ENCODE measurements at regions not wholly inside any gene's neighbourhood (a gene's known extent, or its start where the extent isn't known, plus 50 kb on each side); places are given as distances from the start of the nearest gene placed in this dataset.

DNA sequence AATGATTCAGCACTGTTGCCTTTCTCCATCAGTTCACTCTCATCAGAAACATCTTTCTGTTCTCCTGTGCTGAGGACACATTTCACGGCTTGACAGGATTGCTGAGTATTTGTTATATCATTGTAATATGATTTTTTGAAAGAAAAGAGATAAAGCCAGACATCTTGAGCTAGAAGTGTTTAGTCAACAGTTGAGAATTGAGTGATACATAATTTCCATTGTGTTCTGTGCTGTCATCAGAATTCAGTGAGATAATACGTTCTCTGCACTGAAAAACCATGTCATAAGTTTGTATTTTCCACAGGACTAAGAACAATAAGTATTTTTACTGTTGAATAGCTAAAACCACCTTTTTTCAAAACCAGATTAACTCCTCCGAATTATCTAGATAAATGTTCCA, 50.2 kb upstream of the GPRIN3 start:
- H3K9me3 ChIP-seq (ENCODE audit: control insufficient read depth, low read length): no peaks in the 10 kb centered on the region
- H3K27me3 ChIP-seq (ENCODE audit: control insufficient read depth, insufficient read depth): no peaks in the 10 kb centered on the region
- no peaks in the 10 kb centered on the region for H3K4me1 ChIP-seq (ENCODE audit: control insufficient read depth, insufficient read depth, low read length)
- H3K27ac ChIP-seq (ENCODE audit: low read length): no peak overlapping the region
- ATAC-seq (no peak), DNase-seq (no peak)
- intact Hi-C loops (cut with DNase I): no loop called here
- WGBS: 84% methylated on average over 3 of the region's 3 CpGs
- no peak overlapping the region for H3K4me3 ChIP-seq (ENCODE audit: low read length)

Measured in right cardiac atrium (tissue), 5 donors.